T-cell (primary cell): ENCODE measurements at regions not wholly inside any gene's neighbourhood (a gene's known extent, or its start where the extent isn't known, plus 50 kb on each side); places are given as distances from the start of the nearest gene placed in this dataset.

Experiments used
- ATAC-seq, 4 experiments: fragments of 200-7000 bp in 3 of 4; fragments of 150-1000 bp in 1 of 4; cut with Tn5 transposase; replicated peaks in 1 of 4; 1 replicate in 3 of 4; 2 replicates in 1 of 4; pipeline ENCODE4 v1.10.0; 2021; ENCODE audit warnings: moderate library complexity in 3 of 4, mild to moderate bottlenecking in 2 of 4, moderate number of reproducible peaks in 1 of 4
- CTCF ChIA-PET, 2 donors: fragments of 300-600 bp; sonication (Branson Sonifier 250); formaldehyde crosslinking; loops; one replicate each; lab custom pipeline; 2022; ENCODE audit warnings: antibody characterized with exemption in 2 of 2; lab: Charles Lee
- POLR2A ChIA-PET, 2 donors: fragments of 300-600 bp; sonication (Branson Sonifier 250); formaldehyde crosslinking; loops; one replicate each; lab custom pipeline; 2022; ENCODE audit warnings: antibody characterized with exemption in 2 of 2; lab: Charles Lee
- DNase-seq, 35 experiments: peaks; one replicate each; pipeline versions ENCODE4 v3.0.0 to v3.0.0-alpha.2; 2013 to 2023
- H3K27ac ChIP-seq: one replicate; pipeline ENCODE4 v1.5.1; 2013; ENCODE audit warnings: low read length
- H3K27me3 ChIP-seq, 2 experiments: replicated peaks in 1 of 2; 1 replicate in 1 of 2; 2 replicates in 1 of 2; pipeline versions ENCODE4 v1.6.1 to v1.7.0; 2013; ENCODE audit warnings: low read length in 1 of 2, mixed read lengths in 1 of 2; ENCODE audit not compliant: control insufficient read depth in 2 of 2, insufficient read depth in 2 of 2; ENCODE audit errors: extremely low read depth in 1 of 2
- H3K36me3 ChIP-seq, 2 donors: 1 replicate in 1 of 2; 2 replicates in 1 of 2; pipeline versions ENCODE4 v1.6.1 to v1.7.0; 2013; ENCODE audit warnings: low read length in 1 of 2; ENCODE audit not compliant: control insufficient read depth in 2 of 2, insufficient read depth in 1 of 2; ENCODE audit errors: extremely low read depth in 1 of 2
- H3K4me1 ChIP-seq, 2 experiments: 1 replicate in 1 of 2; 2 replicates in 1 of 2; pipeline versions ENCODE4 v1.6.1 to v1.7.0; 2013; ENCODE audit warnings: low read length in 2 of 2, mixed read lengths in 1 of 2; ENCODE audit not compliant: insufficient read depth in 2 of 2, control insufficient read depth in 1 of 2; ENCODE audit errors: extremely low read depth in 1 of 2
- H3K4me3 ChIP-seq, 2 donors: 1 replicate in 1 of 2; 2 replicates in 1 of 2; pipeline versions ENCODE4 v1.5.1 to v1.7.0; 2013; ENCODE audit warnings: mild to moderate bottlenecking in 2 of 2, low read length in 1 of 2, moderate library complexity in 1 of 2; ENCODE audit not compliant: control insufficient read depth in 1 of 2; ENCODE audit errors: extremely low read depth in 1 of 2
- H3K9me3 ChIP-seq: 2 replicates; pipeline ENCODE4 v1.7.0; 2013
- H3K27ac Mint-ChIP-seq, 2 donors: one replicate each; pipeline ENCODE4 v1.8.0; 2020 to 2021; ENCODE audit warnings: mild to moderate bottlenecking in 2 of 2, mixed read lengths in 2 of 2
- H3K27me3 Mint-ChIP-seq, 2 donors: one replicate each; pipeline ENCODE4 v1.8.0; 2021 to 2022; ENCODE audit warnings: mixed read lengths in 2 of 2
- H3K36me3 Mint-ChIP-seq: one replicate; pipeline ENCODE4 v1.8.0; 2021; ENCODE audit warnings: mixed read lengths
- H3K4me1 Mint-ChIP-seq, 3 donors: one replicate each; pipeline ENCODE4 v1.8.0; 2020 to 2022; ENCODE audit warnings: mixed read lengths in 3 of 3, mild to moderate bottlenecking in 1 of 3
- H3K4me3 Mint-ChIP-seq, 3 donors: one replicate each; pipeline ENCODE4 v1.8.0; 2020 to 2022; ENCODE audit warnings: mild to moderate bottlenecking in 3 of 3, mixed read lengths in 3 of 3, moderate library complexity in 3 of 3
- H3K9me3 Mint-ChIP-seq, 3 donors: one replicate each; pipeline ENCODE4 v1.8.0; 2020 to 2022; ENCODE audit warnings: mixed read lengths in 3 of 3
- WGBS: methylation state at CpG from one replicate; pipeline ENCODE4 v1.1.5; 2013; ENCODE audit warnings: missing lambda C conversion rate; ENCODE audit not compliant: insufficient coverage; 5-methylcytosine and 5-hydroxymethylcytosine counted together

DNA sequence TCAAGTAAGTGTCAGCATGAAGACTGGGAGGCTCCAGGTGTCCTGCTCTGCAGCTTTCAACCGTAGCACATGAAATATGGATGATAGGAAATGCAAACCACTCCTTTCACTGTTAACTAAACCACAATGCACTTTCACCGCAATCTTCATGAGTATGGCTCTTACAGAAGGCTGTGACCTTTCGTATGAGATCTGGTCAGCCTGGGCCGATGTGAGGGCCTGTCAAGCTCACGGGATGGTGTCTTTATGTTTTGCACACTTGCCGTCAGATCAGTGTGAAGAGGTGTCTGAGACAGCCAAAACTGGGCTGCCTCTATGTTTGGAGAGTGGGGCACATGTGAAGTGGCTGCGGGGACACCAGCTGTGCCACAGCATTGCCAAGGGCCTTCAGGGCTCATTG, 62.8 kb upstream of the AFF3 start:
- Histone ChIP-seq H3K27ac (no peak overlapping the region), H3K27me3 (peaks cover 0 to 10% of the 10 kb centered on the region in 2 experiments), H3K4me1 (no peaks in the 10 kb centered on the region), H3K4me3 (no peak overlapping the region), H3K36me3 (no peaks in the 10 kb centered on the region), H3K9me3 (no peaks in the 10 kb centered on the region)
- ATAC-seq (no peak), DNase-seq (no peak)
- peaks cover 1 to 5% (median 2%) of the 10 kb centered on the region in 3 donors for H3K4me1 Mint-ChIP-seq
- H3K27me3 Mint-ChIP-seq: peaks cover 0 to 2% of the 10 kb centered on the region in 2 donors
- POLR2A ChIA-PET: no interaction called here
- 27% methylated on average over 4 of the region's 7 CpGs for WGBS
- H3K4me3 Mint-ChIP-seq: no peak overlapping the region
- no peaks in the 10 kb centered on the region for H3K36me3 Mint-ChIP-seq
- H3K27ac Mint-ChIP-seq: no peak overlapping the region
- CTCF ChIA-PET: no interaction called here
- H3K9me3 Mint-ChIP-seq: no peaks in the 10 kb centered on the region

DNA sequence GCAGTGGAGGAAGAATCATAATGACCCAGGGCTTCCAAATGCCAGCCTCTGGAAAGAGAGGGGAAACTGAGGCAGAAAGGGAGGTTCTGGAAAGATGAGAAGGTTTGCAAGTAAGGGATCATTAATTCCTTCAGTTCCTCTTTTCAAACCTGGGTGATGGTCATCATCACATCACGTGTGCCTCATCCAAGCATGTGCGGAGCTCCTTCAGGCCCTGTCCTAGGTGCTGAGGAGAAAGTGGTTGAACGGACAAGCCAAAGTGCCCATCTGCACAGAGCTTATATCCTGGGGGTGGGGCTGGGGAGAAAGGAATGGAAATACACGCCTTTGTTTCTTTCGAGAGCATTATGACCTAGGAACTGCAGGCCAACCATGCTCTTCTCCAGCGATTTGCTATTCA, 60.2 kb upstream of the AFF3 start:
- peaks cover 1 to 5% (median 2%) of the 10 kb centered on the region in 3 donors for H3K4me1 Mint-ChIP-seq
- Histone ChIP-seq H3K27ac (no peak overlapping the region), H3K36me3 (no peaks in the 10 kb centered on the region), H3K9me3 (no peaks in the 10 kb centered on the region), H3K4me3 (no peak overlapping the region), H3K27me3 (peaks cover 0 to 7% of the 10 kb centered on the region in 2 experiments), H3K4me1 (no peaks in the 10 kb centered on the region)
- no peak for ATAC-seq
- no peak overlapping the region for H3K27ac Mint-ChIP-seq
- no peak overlapping the region for H3K4me3 Mint-ChIP-seq
- CTCF ChIA-PET: no interaction called here
- H3K9me3 Mint-ChIP-seq: no peaks in the 10 kb centered on the region
- H3K27me3 Mint-ChIP-seq: peaks cover 0 to 2% of the 10 kb centered on the region in 2 donors
- DNase-seq: no peak
- POLR2A ChIA-PET: no interaction called here
- H3K36me3 Mint-ChIP-seq: no peaks in the 10 kb centered on the region
- WGBS: 93% methylated on average over 3 of the region's 6 CpGs

DNA sequence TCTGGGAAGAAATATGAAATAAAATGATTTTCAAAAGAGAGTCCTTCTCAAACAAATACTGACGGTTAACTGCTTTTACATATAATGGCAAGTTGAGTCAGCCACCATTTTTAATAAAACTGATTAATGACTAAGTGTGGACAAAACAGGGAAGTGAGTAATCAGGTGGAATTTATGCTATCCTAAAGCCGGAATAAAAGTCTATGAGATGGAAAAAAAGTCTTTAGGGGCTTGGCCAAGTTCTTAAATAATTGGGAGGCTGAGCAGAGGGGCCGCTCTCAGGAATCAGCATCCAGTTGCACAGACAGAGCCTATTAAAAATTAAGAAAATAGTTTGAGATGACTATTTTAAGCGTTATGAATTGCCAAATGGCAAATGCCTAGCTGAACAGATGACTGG, 58.6 kb upstream of the AFF3 start:
- no peaks in the 10 kb centered on the region for H3K9me3 ChIP-seq
- no peaks in the 10 kb centered on the region for H3K36me3 Mint-ChIP-seq
- H3K4me1 ChIP-seq: no peaks in the 10 kb centered on the region
- no peaks in the 10 kb centered on the region for H3K9me3 Mint-ChIP-seq
- 90% methylated on average over 2 of the region's 4 CpGs for WGBS
- H3K4me3 Mint-ChIP-seq: no peak overlapping the region
- POLR2A ChIA-PET: interaction anchor here in 1 of 2 donors (0.6 kb wide), 1 partner anchor 201 kb away, joined by 3 read pairs; no protein-coding TSS in a partner anchor
- H3K27ac Mint-ChIP-seq: no peak overlapping the region
- H3K27me3 Mint-ChIP-seq: peaks cover 0 to 2% of the 10 kb centered on the region in 2 donors
- DNase-seq: no peak
- no peak overlapping the region for H3K4me3 ChIP-seq
- ATAC-seq: no peak
- peaks cover 1 to 5% (median 2%) of the 10 kb centered on the region in 3 donors for H3K4me1 Mint-ChIP-seq
- no peaks in the 10 kb centered on the region for H3K36me3 ChIP-seq
- H3K27ac ChIP-seq: no peak overlapping the region
- peaks cover 0 to 3% of the 10 kb centered on the region in 2 experiments for H3K27me3 ChIP-seq
- CTCF ChIA-PET: interaction anchor here in 1 of 2 donors (0.6 kb wide), 1 partner anchor 504 kb away, joined by 3 read pairs; no protein-coding TSS in a partner anchor

DNA sequence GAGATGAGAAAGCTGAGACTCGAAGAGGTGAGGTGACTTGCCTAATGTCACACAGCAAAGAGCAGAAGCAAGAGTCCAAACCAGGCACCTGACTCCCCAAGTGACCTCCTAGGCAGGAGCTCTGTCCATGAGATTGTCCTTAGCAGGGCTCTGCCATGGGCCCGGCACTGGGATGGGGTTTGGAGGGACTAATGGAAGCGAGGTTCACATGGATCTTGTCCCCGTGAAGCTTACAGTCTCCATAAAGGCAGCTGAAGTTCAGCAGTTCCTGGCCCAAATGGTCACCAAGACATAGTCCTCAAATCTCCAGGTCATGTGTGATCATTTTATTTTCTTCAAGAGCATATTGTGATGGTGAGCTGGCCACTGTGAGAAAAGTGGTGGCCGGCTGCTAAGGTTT, 57.0 kb upstream of the AFF3 start:
- Histone ChIP-seq H3K4me3 (no peak overlapping the region), H3K27ac (no peak overlapping the region), H3K27me3 (peaks cover 0 to 3% of the 10 kb centered on the region in 2 experiments), H3K4me1 (no peaks in the 10 kb centered on the region), H3K36me3 (no peaks in the 10 kb centered on the region), H3K9me3 (no peaks in the 10 kb centered on the region)
- CTCF ChIA-PET: no interaction called here
- H3K4me3 Mint-ChIP-seq: no peak overlapping the region
- H3K36me3 Mint-ChIP-seq: no peaks in the 10 kb centered on the region
- H3K27me3 Mint-ChIP-seq: peaks cover 0 to 2% of the 10 kb centered on the region in 2 donors
- no peaks in the 10 kb centered on the region for H3K4me1 Mint-ChIP-seq
- no peak overlapping the region for H3K27ac Mint-ChIP-seq
- POLR2A ChIA-PET: no interaction called here
- ATAC-seq: no peak
- H3K9me3 Mint-ChIP-seq: no peaks in the 10 kb centered on the region
- no peak for DNase-seq
- WGBS: 97% methylated on average over 3 of the region's 5 CpGs

DNA sequence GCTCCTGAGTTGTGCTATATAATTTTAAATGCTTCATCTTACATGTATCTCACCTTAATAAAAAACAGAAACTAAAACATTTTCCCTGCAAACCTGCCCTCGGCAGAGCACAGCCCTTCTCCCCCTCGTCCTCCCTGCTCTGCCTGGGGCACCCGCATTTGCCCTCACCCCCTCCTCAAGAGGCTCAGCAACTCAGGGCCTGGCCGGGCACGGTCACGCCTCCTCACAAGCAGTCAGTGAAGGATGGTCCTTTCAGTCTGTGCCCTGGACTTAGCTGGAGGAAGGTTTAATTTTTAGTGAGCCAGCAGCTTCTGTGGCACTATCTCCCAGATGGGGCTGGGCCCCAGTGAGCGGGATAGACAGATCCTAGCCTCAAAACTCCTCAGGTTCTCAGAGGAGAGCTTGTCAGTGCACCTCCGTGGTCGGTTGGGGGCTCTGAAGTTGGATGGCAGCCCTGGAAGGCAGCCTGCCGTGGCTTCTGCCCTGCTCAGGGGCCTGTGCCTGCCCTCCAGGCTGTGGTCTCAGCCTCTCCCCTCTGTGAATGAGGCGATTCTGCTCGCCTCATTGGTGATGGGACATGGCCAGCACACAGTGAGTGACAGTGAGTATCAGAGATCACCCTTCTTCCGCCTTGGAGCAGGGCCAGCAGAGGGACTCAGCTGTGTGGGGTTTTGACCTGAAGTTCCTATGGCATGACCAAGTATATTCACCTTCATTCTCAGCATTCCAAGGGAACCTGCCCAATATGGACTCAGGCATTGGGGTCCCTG, 56.3 kb upstream of the AFF3 start:
- no peaks in the 10 kb centered on the region for H3K9me3 ChIP-seq
- CTCF ChIA-PET: no interaction called here
- H3K27me3 ChIP-seq: peaks cover 0 to 3% of the 10 kb centered on the region in 2 experiments
- Mint-ChIP-seq H3K36me3 (no peaks in the 10 kb centered on the region), H3K9me3 (no peaks in the 10 kb centered on the region), H3K27me3 (no peaks in the 10 kb centered on the region), H3K27ac (no peak overlapping the region), H3K4me1 (no peaks in the 10 kb centered on the region), H3K4me3 (no peak overlapping the region)
- H3K4me1 ChIP-seq: no peaks in the 10 kb centered on the region
- H3K36me3 ChIP-seq: no peaks in the 10 kb centered on the region
- 77% methylated on average over 9 of the region's 13 CpGs for WGBS
- H3K27ac ChIP-seq: no peak overlapping the region
- ATAC-seq: no peak
- POLR2A ChIA-PET: no interaction called here
- DNase-seq: no peak
- H3K4me3 ChIP-seq: no peak overlapping the region

DNA sequence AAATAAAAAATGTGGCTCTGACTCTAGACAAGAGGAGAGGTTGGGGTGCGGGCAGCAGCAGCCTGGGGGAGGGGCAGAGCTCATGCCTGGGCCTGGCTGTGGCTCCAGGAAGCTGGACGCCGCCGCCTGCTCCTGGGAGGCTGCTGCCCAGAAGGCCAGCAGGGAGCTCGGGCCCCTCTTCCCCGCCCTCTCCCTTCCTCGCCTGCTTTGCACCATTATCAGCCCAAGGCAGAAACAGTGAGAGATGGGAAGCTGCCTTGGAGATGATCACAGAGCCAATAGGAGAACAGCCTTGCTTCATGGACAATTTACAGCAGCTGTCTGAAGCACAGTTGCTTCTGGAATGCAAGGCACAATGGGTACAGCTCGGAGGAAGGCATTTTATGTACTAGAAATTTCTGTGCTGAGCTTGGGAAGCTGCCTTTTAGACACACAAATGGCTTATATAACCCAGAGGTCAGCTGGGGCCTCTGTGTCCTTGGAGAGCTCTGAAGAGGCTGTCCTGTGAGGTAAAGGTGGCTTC, 55.3 kb upstream of the AFF3 start:
- no peaks in the 10 kb centered on the region for H3K4me1 Mint-ChIP-seq
- Histone ChIP-seq H3K4me1 (no peaks in the 10 kb centered on the region), H3K36me3 (no peaks in the 10 kb centered on the region), H3K27ac (no peak overlapping the region), H3K4me3 (no peak overlapping the region), H3K9me3 (no peaks in the 10 kb centered on the region), H3K27me3 (peaks cover 0 to 3% of the 10 kb centered on the region in 2 experiments)
- 94% methylated on average over 7 of the region's 8 CpGs for WGBS
- ATAC-seq (no peak), DNase-seq (no peak)
- H3K36me3 Mint-ChIP-seq: no peaks in the 10 kb centered on the region
- H3K4me3 Mint-ChIP-seq: no peak overlapping the region
- H3K27me3 Mint-ChIP-seq: no peaks in the 10 kb centered on the region
- POLR2A ChIA-PET: no interaction called here
- CTCF ChIA-PET: no interaction called here
- no peaks in the 10 kb centered on the region for H3K9me3 Mint-ChIP-seq
- H3K27ac Mint-ChIP-seq: no peak overlapping the region
